SK-N-SH treated with all-trans-retinoic acid at 6 μM for 48 hours (cell line): ENCODE measurements at regions not wholly inside any gene's neighbourhood (a gene's known extent, or its start where the extent isn't known, plus 50 kb on each side); places are given as distances from the start of the nearest gene placed in this dataset.

ENCODE experiments used
- CREB5 ChIP-seq: fragments of 250-450 bp; sonication (Bioruptor Pico); IDR thresholded peaks from 2 replicates; pipeline ENCODE4 v1.5.1; 2020; ENCODE audit warnings: low read depth, mild to moderate bottlenecking, moderate library complexity
- ISL1 ChIP-seq: fragments of 250-450 bp; sonication (Bioruptor Pico); IDR thresholded peaks from 2 replicates; pipeline ENCODE4 v2.1.2; 2022; ENCODE audit warnings: mild to moderate bottlenecking, moderate library complexity
- OSR1 ChIP-seq: fragments of 250-450 bp; sonication (Bioruptor Pico); IDR thresholded peaks from 2 replicates; pipeline ENCODE4 v1.8.0; 2022; ENCODE audit warnings: moderate library complexity, mild to moderate bottlenecking, inconsistent platforms
- PATZ1 ChIP-seq: fragments of 250-450 bp; sonication (Bioruptor Pico); IDR thresholded peaks from 2 replicates; pipeline ENCODE4 v1.8.0; 2020; ENCODE audit warnings: mild to moderate bottlenecking, moderate library complexity, borderline replicate concordance
- PPARA ChIP-seq: fragments of 250-450 bp; sonication (Bioruptor Pico); IDR thresholded peaks from 2 replicates; pipeline ENCODE4 v1.5.0; 2020; ENCODE audit warnings: mild to moderate bottlenecking, borderline replicate concordance
- TCF4 ChIP-seq: fragments of 250-450 bp; sonication (Bioruptor Pico); IDR thresholded peaks from 2 replicates; pipeline ENCODE4 v1.8.0; 2021; ENCODE audit warnings: mild to moderate bottlenecking, moderate library complexity, borderline replicate concordance
- ZC3H10 ChIP-seq: fragments of 250-450 bp; sonication (Bioruptor Pico); IDR thresholded peaks from 2 replicates; pipeline ENCODE4 v1.5.1; 2021; ENCODE audit warnings: mild to moderate bottlenecking, moderate library complexity
- ZFP3 ChIP-seq: fragments of 250-450 bp; sonication (Bioruptor Pico); IDR thresholded peaks from 2 replicates; pipeline ENCODE4 v1.5.0; 2020; ENCODE audit warnings: mild to moderate bottlenecking, moderate library complexity
- ZFP30 ChIP-seq: fragments of 450-650 bp; formaldehyde crosslinking; IDR thresholded peaks from 2 replicates; pipeline ENCODE4 v1.5.0; 2022; ENCODE audit warnings: mild to moderate bottlenecking, moderate library complexity
- ZNF565 ChIP-seq: fragments of 450-650 bp; formaldehyde crosslinking; conservative IDR thresholded peaks from 2 replicates; pipeline ENCODE4 v1.5.0; 2020; ENCODE audit warnings: low read depth, mild to moderate bottlenecking, moderate library complexity
- ZNF8 ChIP-seq: fragments of 450-650 bp; formaldehyde crosslinking; IDR thresholded peaks from 2 replicates; pipeline ENCODE4 v1.5.0; 2020; ENCODE audit warnings: mild to moderate bottlenecking, moderate library complexity
- TF ChIP-seq, protein P1 (sequence below): fragments of 250-450 bp; sonication (Bioruptor Pico); IDR thresholded peaks from 2 replicates; pipeline ENCODE4 v1.8.0; 2021; ENCODE audit warnings: low read depth, mild to moderate bottlenecking, moderate library complexity, borderline replicate concordance

- TF ChIP-seq PATZ1 = no peak
- no peak for TF ChIP-seq ZFP30 (CRISPR knock-in tag)
- TF ChIP-seq ISL1 (CRISPR knock-in tag) = no peak
- TF ChIP-seq, protein P1, sequence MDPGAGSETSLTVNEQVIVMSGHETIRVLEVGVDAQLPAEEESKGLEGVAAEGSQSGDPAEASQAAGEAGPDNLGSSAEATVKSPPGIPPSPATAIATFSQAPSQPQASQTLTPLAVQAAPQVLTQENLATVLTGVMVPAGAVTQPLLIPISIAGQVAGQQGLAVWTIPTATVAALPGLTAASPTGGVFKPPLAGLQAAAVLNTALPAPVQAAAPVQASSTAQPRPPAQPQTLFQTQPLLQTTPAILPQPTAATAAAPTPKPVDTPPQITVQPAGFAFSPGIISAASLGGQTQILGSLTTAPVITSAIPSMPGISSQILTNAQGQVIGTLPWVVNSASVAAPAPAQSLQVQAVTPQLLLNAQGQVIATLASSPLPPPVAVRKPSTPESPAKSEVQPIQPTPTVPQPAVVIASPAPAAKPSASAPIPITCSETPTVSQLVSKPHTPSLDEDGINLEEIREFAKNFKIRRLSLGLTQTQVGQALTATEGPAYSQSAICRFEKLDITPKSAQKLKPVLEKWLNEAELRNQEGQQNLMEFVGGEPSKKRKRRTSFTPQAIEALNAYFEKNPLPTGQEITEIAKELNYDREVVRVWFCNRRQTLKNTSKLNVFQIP (CRISPR knock-in tag) = no peak
- TF ChIP-seq TCF4 (CRISPR knock-in tag) = no peak
- no peak for TF ChIP-seq ZNF8 (CRISPR knock-in tag)
- no peak for TF ChIP-seq ZNF565 (CRISPR knock-in tag)
- TF ChIP-seq ZC3H10 (CRISPR knock-in tag) = no peak
- TF ChIP-seq ZFP3 = no peak
- no peak for TF ChIP-seq PPARA (CRISPR knock-in tag)
- TF ChIP-seq OSR1 (CRISPR knock-in tag) = no peak
- no peak for TF ChIP-seq CREB5 (CRISPR knock-in tag)
Measured at GRCh38 chr5:87147441-87147840, 120.2 kb upstream of the RASA1 start.
